A549 (cell line): ENCODE measurements at regions not wholly inside any gene's neighbourhood (a gene's known extent, or its start where the extent isn't known, plus 50 kb on each side); places are given as distances from the start of the nearest gene placed in this dataset.

ENCODE experiments used
- CTCF ChIP-seq: fragments of >200 bp; sonication (Bioruptor Twin); formaldehyde crosslinking; IDR thresholded peaks from 3 replicates; pipeline ENCODE4 v1.5.1; 2016
- EP300 ChIP-seq, 2 experiments: fragments of >200 bp; sonication (Bioruptor Twin); formaldehyde crosslinking; IDR thresholded peaks; 2 replicates in 1 of 2; 3 replicates in 1 of 2; pipeline ENCODE4 v1.6.1; 2016 to 2017
- FOSL2 ChIP-seq, 2 experiments: fragments of 450-650 bp in 1 of 2; fragments of >200 bp in 1 of 2; sonication (Bioruptor Twin) in 1 of 2; formaldehyde crosslinking; IDR thresholded peaks; 2 replicates each; pipeline versions ENCODE4 v1.5.0 to v1.6.1; 2016 to 2020; ENCODE audit warnings: mild to moderate bottlenecking in 1 of 2, moderate library complexity in 1 of 2
- MYC ChIP-seq: IDR thresholded peaks from 2 replicates; pipeline ENCODE4 v1.6.1; 2012; ENCODE audit warnings: mild to moderate bottlenecking, inconsistent platforms, low read length, improper control_type of control experiment, borderline replicate concordance
- NPAS2 ChIP-seq: fragments of 250-450 bp; sonication (Bioruptor Pico); IDR thresholded peaks from 2 replicates; pipeline ENCODE4 v1.8.0; 2022; ENCODE audit warnings: mild to moderate bottlenecking, moderate library complexity, borderline replicate concordance
- POLR2A ChIP-seq: IDR thresholded peaks from 2 replicates; pipeline ENCODE4 v1.6.1; 2012; ENCODE audit warnings: mild to moderate bottlenecking, low read length
- RFX5 ChIP-seq: fragments of 450-650 bp; IDR thresholded peaks from 2 replicates; pipeline ENCODE4 v1.7.1; 2014; ENCODE audit warnings: antibody characterized with exemption, mild to moderate bottlenecking, moderate library complexity
- RNF2 ChIP-seq: fragments of 200-600 bp; sonication (generic); IDR thresholded peaks from 2 replicates; pipeline ENCODE4 v1.6.1; 2016; ENCODE audit warnings: low read depth, mild to moderate bottlenecking, antibody characterized with exemption, moderate library complexity, borderline replicate concordance
- SREBF2 ChIP-seq: fragments of 450-650 bp; IDR thresholded peaks from 2 replicates; pipeline ENCODE4 v1.6.1; 2014; ENCODE audit warnings: mild to moderate bottlenecking, moderate library complexity

- TF ChIP-seq CTCF (no peak), EP300 (IDR thresholded peaks at IDR 0.05) (no peak), NPAS2 (CRISPR knock-in tag) (no peak), POLR2A (no peak), MYC (no peak), RNF2 (no peak), FOSL2 (IDR thresholded peaks at IDR 0.05) (no peak), FOSL2 (CRISPR knock-in tag; IDR thresholded peaks at IDR 0.05) (no peak), SREBF2 (no peak), RFX5 (no peak)
Observed at GRCh38 chr5:176742246-176743105, 67.9 kb upstream of the UNC5A start.
